ENCODE measurements at regions not wholly inside any gene's neighbourhood (a gene's known extent, or its start where the extent isn't known, plus 50 kb on each side); places are given as distances from the start of the nearest gene placed in this dataset.

DNA sequence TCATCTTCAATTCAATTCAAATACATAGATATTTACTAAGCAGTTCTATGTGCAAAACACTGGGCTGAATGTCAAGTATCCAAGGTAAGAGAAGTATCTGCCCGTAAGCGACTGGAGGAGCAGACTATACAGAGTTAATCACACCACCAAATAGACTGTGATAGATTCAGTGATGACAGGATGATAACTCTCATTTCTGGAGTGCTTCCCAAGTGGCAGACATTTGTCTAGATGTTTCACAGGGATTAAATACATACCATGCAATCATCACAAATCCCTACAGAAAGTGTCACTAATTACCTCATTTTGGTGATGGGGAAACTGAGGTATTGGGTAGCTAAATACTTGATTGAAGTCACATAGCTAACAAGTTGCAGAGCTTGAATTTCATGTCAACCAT, 508.7 kb upstream of the TENM4 start:
- TF ChIP-seq, protein P1, sequence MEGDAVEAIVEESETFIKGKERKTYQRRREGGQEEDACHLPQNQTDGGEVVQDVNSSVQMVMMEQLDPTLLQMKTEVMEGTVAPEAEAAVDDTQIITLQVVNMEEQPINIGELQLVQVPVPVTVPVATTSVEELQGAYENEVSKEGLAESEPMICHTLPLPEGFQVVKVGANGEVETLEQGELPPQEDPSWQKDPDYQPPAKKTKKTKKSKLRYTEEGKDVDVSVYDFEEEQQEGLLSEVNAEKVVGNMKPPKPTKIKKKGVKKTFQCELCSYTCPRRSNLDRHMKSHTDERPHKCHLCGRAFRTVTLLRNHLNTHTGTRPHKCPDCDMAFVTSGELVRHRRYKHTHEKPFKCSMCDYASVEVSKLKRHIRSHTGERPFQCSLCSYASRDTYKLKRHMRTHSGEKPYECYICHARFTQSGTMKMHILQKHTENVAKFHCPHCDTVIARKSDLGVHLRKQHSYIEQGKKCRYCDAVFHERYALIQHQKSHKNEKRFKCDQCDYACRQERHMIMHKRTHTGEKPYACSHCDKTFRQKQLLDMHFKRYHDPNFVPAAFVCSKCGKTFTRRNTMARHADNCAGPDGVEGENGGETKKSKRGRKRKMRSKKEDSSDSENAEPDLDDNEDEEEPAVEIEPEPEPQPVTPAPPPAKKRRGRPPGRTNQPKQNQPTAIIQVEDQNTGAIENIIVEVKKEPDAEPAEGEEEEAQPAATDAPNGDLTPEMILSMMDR (IDR thresholded peaks at IDR 0.05; ENCODE audit: low read depth, low read length, poor library complexity, severe bottlenecking): no peak
- no peak for TF ChIP-seq EZH2phosphoT487 (IDR thresholded peaks at IDR 0.05; ENCODE audit: borderline replicate concordance, low read length)
